ENCODE measurements at regions not wholly inside any gene's neighbourhood (a gene's known extent, or its start where the extent isn't known, plus 50 kb on each side); places are given as distances from the start of the nearest gene placed in this dataset.
"Not testable (repeated sequence)": the region's sequence is repeated elsewhere in the genome, so short reads cannot be mapped to it uniquely, and the experiment has no call there.

DNA sequence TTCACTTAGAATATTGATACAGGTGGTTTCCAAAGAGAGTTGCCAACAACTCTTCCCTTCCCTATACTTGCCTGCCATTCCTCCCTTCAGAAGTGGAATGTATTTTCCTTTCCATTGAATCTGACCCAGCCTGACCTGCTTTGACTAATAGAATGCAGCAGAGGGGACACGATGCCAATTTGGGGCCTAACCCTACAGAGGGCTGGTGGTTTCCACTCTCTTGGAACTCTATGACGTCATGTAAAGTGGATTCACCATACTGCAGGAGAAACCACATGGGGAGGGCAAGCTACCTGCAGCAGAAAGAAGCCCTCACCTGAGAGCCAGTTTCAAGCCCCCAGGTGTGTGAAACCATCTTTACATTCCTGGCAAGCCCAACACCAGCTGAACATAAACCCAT lies 98.9 kb upstream of the TRIB2 start:
- DNase-seq (ENCODE audit: low read depth in 2 of 2), result no peak

DNA sequence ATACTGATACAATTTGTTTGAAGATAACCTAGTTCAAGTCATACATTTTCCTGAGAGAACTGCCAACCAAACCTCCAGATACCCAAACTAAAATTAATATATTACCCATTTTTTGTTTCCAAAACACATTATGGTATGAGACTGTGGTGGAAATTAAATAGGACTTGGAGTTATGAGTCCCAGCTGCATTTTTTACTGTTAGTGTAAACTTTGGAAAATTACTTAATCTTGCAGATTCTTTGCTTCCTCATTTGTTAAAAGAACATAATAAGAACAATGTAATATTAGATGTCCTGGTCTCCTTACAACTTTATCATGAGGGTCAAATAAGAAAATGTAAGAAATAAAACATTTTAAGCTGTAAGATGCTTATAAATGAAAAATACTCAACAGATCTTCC lies 98.2 kb upstream of the TRIB2 start:
- no peak for DNase-seq (ENCODE audit: low read depth in 2 of 2)

DNA sequence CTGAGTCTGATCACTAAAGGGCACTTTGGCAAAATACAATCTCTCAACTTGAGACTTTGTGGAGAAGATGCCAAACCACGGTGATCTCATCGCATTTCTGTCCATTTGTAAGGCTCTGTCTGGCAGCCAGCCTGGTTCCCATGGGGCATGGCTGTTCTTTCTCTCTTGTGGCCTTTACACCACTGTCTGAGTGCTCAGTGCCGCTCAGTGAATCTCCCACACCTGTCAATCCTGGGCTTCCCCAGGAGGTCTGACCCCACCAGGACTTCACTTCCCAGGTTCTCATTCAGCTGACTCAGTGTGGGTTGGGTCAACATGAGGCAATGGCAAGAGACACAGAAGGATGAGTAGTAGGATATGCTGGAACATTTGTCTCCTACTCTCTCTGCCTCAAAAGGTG lies 96.8 kb upstream of the TRIB2 start:
- DNase-seq (ENCODE audit: low read depth in 2 of 2), result no peak

GRCh38 chr2:12620759-12621158 lies 96.0 kb upstream of the TRIB2 start:
- DNase-seq (ENCODE audit: low read depth in 2 of 2), result no peak

- DNase-seq (ENCODE audit: low read depth in 2 of 2), result no peak
Measured at GRCh38 chr2:12623051-12623450, 93.7 kb upstream of the TRIB2 start.

GRCh38 chr2:12624384-12624783 lies 92.4 kb upstream of the TRIB2 start:
- DNase-seq (ENCODE audit: low read depth in 2 of 2), result no peak

- no peak for DNase-seq (ENCODE audit: low read depth in 2 of 2)
Measured at GRCh38 chr2:12624905-12625598, 91.7 kb upstream of the TRIB2 start.

GRCh38 chr2:12628541-12628940 lies 88.2 kb upstream of the TRIB2 start:
- DNase-seq (ENCODE audit: low read depth in 2 of 2), result not testable (repeated sequence)

DNA sequence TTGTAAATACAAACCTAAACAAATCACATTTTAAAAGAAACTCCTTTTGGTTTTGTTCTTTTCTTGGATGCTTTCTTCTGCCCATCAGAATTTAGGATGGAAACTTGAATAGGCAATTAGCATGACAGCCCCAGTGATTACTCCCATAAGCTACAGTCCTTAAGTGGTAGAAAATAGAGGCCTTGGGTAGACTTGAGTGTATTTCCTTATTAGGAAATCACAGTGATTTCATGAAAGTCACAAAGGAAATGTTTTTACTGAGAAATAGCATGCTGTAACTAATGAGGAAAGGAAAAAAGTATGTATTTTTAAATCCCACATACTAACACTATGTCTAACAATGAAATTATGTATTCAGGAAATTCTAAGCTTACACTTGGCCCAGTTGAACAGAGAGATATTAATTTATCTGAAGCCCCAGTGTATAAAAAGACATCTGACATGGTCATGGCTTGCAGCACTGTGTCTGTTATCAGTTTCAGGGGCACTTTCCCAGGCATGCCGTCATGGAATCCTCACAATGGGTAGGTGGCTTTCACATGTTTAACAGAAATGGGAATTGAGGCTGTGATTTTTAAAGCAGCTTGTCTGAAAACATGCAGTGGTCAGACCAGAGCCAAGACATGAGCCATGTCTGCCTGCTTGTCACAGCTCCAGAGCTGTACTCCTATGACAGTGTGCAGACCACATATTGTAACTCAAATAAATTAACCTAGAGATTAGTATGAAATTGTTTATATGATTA lies 79.7 kb upstream of the TRIB2 start:
- no peak for DNase-seq (ENCODE audit: low read depth in 2 of 2)

- DNase-seq (ENCODE audit: low read depth in 2 of 2), result no peak
Measured at GRCh38 chr2:12637754-12638153, 79.0 kb upstream of the TRIB2 start.

DNA sequence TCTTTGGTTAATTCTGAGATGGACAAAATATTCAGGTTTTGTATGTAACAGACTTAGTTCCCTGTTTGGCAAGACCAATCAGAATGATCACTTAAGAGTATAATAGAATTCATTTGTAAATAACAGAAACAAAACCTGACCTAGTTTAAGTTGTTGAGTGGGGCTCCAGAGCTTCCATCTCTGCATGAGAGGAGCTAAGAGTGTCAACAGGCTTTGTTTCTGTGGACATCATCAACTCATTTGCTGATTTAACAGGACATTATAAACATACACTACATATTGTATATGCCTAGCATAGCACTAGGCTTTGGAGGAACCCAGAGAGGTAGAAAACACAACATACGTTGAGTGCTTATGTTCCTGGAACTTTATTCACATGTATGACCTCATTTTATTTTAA lies 75.3 kb upstream of the TRIB2 start:
- no peak for DNase-seq (ENCODE audit: low read depth in 2 of 2)

GRCh38 chr2:12642332-12642731 lies 74.4 kb upstream of the TRIB2 start:
- DNase-seq (ENCODE audit: low read depth in 2 of 2), result no peak

DNA sequence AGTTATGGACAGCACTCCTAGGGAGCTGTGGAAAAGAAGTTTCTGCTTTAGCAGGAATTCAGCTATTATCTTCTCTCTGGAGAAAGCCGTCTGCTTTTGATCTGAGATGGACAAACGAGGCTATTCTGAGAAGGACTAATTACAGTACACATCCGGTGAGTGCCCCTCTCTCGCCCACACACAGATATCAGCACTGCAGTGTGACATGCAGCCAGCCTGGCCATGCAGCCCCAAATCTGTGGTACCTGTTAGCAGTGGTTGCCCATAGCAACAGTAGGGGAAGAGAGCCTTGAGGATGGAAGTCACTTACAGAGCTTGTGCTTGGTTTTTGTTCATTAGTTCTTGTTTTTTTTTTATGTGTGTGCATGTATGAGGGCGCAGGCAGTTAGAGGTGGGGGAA lies 73.9 kb upstream of the TRIB2 start:
- no peak for DNase-seq (ENCODE audit: low read depth in 2 of 2)

GRCh38 chr2:12649602-12650400 lies 66.9 kb upstream of the TRIB2 start:
- no peak for DNase-seq (ENCODE audit: low read depth in 2 of 2)

DNA sequence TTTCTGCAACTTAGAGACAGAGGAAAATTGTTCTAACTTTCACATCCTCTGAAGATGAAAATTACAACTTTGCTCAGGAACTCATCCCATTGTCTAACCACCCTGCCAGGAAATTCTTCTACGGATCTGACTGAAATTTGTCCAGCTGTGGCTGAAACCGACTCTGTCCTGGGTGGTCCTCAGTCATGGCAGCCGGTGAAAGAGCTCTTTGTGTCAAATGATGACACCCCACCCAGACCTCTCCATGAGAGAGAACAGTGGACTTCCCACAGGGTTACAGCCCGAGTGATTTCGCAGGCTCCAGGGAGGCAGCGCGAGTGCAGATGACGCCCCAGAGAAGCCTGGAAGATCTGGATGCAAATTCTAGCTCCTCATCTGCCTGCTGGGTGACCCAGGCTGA lies 65.1 kb upstream of the TRIB2 start:
- no peak for DNase-seq (ENCODE audit: low read depth in 2 of 2)

DNA sequence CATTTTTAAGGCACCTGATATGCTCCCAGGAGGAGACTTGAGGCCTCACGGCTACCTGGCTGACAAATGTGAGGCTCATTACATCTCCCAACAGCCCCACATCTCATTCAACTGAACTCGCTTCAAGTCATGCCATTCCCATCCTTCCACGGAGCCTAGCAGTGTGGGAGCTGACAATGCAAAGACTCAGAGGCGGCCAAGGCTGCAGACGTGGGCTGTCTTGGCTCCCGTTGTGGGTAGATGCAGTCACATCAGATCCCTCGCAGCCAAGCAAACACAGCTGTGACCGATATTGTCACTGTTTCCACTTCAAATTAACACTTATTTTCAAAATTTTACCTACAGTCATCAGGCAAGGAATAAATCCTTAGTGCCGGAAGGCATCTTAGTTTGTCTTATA lies 64.0 kb upstream of the TRIB2 start:
- DNase-seq (ENCODE audit: low read depth in 2 of 2), result no peak

DNA sequence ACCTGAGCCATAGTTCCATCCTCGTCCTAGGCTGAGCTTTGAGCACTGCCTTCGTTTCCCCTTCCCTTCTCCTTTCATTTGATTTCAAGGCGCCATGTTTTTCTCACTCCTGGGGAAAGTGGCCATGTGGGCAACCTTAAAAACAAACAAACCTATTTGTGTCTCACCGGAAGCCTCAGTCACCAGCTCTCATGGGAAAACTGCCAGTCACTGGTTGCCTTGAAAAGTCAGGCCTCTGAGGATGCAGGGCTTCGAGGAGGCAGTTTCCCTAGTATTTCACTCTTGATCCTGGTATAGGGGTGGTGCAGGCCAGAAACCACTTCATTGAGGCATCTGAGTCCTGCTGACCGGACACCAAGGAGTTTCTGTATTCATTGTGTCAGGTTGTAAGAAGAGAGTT lies 59.2 kb upstream of the TRIB2 start:
- no peak for DNase-seq (ENCODE audit: low read depth in 2 of 2)

- no peak for DNase-seq (ENCODE audit: low read depth in 2 of 2)
Measured at GRCh38 chr2:12658310-12658945, 58.3 kb upstream of the TRIB2 start.

DNA sequence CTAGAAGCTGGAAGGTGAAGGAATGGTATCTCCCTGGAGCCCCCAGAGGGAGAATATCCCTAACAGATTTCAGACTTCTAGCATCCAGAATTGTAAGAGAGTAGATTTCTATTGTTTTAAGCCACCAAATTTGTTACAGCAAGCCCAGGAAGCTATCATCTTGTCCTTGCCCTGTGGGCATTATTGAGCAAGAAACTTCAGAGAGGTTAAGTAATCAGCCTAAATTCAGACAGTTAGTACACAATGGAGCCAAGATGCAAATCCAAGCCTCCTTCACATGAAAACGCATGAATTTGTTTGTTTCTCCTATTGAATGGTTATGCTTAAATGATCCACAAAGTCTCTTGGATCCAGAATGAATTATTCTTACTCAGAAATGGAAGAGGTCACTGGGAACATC lies 55.2 kb upstream of the TRIB2 start:
- no peak for DNase-seq (ENCODE audit: low read depth in 2 of 2)

- DNase-seq (ENCODE audit: low read depth in 2 of 2), result no peak
Measured at GRCh38 chr2:12663306-12664037, 53.3 kb upstream of the TRIB2 start.

DNA sequence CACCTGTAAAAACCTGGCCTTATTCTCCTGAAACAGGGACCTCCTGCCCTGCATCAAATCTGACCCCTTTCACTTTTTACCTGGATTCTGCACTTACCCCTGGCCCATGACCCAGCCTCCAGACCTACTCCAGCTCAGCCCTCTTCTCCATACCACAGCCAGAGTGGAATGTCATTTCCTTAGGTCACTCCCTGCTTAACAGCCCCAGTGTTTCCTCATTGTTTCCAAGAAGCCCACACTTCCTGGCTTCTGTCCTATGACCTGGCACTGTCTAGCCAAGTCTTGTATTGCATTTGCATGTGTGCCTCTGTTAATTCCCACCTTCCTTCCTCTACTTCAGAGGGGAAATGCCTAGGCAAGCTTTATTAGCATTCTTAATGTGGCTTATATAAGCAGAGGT lies 51.4 kb upstream of the TRIB2 start:
- no peak for DNase-seq (ENCODE audit: low read depth in 2 of 2)

DNA sequence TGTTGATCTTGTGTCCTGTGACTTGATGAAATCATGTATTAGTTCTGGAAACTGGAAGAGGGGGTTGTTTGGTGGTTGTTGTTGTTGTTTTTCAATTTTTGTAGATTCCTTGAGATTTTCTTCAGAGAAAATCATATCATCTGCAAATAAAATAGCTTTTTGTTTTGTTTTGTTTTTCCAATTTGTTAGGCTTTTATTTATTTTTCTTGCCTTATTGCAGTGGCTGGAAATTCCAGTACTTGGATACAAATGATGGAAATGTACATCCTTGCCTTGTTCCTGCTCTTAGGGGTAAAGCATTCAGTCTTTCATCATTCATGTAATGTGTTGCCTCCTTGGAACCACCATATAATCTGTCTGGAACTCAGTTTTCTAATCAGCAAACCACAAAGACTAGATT lies 50.3 kb upstream of the TRIB2 start:
- DNase-seq (ENCODE audit: low read depth in 2 of 2), result no peak
